ENCODE measurements at regions not wholly inside any gene's neighbourhood (a gene's known extent, or its start where the extent isn't known, plus 50 kb on each side); places are given as distances from the start of the nearest gene placed in this dataset.

DNA sequence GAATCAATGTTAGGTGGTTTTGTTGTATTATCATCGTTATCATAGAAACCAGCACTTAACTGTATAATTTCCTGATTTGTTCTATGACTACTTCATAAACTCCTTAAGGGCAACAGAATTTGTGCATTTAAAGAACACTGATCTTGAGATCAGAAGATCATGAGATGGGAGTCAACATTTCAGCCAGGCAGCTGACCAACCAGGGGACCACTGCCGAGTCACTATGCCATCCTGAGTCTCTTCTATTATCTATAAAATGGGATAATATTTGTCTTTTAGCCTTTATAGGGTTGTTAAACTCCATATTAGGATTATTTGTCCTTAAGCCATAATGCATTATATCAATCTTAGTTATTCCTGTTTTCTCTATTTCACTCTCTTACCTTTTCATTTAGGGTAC lies 261.7 kb downstream of the GPAM start:
- no peak overlapping the region for H3K27ac ChIP-seq
- H3K36me3 ChIP-seq (replicated peaks) = no peaks in the 10 kb centered on the region
- no peak for DNase-seq
- no peaks in the 10 kb centered on the region for H3K27me3 ChIP-seq (replicated peaks)
- TF ChIP-seq, protein P1, sequence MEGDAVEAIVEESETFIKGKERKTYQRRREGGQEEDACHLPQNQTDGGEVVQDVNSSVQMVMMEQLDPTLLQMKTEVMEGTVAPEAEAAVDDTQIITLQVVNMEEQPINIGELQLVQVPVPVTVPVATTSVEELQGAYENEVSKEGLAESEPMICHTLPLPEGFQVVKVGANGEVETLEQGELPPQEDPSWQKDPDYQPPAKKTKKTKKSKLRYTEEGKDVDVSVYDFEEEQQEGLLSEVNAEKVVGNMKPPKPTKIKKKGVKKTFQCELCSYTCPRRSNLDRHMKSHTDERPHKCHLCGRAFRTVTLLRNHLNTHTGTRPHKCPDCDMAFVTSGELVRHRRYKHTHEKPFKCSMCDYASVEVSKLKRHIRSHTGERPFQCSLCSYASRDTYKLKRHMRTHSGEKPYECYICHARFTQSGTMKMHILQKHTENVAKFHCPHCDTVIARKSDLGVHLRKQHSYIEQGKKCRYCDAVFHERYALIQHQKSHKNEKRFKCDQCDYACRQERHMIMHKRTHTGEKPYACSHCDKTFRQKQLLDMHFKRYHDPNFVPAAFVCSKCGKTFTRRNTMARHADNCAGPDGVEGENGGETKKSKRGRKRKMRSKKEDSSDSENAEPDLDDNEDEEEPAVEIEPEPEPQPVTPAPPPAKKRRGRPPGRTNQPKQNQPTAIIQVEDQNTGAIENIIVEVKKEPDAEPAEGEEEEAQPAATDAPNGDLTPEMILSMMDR (IDR thresholded peaks at IDR 0.05; ENCODE audit: low read depth, low read length, missing control alignments) = no peak
- H3K4me3 ChIP-seq (ENCODE audit: low read depth, low read length) = no peak overlapping the region
- in situ Hi-C loops (cut with HindIII; ENCODE audit: low pct_ligation_motif_present, low sequenced_read_pairs) = no loop called here

DNA sequence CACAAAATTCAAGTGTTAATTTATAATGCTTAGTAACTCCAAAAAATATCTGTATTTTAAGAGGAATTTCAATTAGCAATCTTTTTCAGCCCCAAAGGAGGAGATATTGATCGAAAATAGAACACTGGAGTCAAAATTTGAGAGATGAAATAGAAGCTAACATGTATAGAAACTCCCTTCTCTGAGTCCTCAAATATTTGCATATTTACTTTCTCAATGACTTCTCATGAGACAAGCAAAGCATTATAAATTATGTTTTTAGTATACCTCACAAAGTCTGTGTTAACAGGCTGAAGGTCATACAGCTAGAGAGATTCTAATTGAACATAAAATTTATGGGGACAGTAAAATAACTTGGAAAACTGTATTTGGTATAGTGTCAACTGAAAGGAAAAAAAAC lies 260.5 kb downstream of the GPAM start:
- in situ Hi-C loops (cut with HindIII; ENCODE audit: low pct_ligation_motif_present, low sequenced_read_pairs) = no loop called here
- Histone ChIP-seq H3K36me3 (replicated peaks) (no peaks in the 10 kb centered on the region), H3K27ac (no peak overlapping the region), H3K4me3 (ENCODE audit: low read depth, low read length) (no peak overlapping the region), H3K27me3 (replicated peaks) (no peaks in the 10 kb centered on the region)
- TF ChIP-seq, protein P1 (IDR thresholded peaks at IDR 0.05; ENCODE audit: low read depth, low read length, missing control alignments) = no peak
- DNase-seq = no peak

DNA sequence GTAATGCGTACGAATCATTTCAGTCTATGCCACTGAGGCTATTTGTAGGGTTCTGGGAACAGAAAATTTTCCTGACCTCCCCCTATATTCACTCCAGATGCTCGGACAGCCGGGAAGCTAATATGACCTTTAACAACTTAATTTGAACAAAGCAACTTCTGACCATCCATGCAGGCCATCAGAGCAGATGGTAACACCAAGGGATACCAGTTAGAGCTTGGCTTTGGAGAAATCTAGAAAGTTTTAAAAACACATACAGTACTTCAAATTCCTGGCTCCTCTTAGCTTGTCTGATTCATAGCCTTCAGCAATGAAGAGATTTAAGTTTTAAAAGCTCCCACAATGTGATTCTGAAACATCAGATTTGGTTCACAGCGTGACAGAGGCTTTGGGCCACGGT lies 257.3 kb downstream of the GPAM start:
- TF ChIP-seq, protein P1 (IDR thresholded peaks at IDR 0.05; ENCODE audit: low read depth, low read length, missing control alignments) = no peak
- in situ Hi-C loops (cut with HindIII; ENCODE audit: low pct_ligation_motif_present, low sequenced_read_pairs) = no loop called here

DNA sequence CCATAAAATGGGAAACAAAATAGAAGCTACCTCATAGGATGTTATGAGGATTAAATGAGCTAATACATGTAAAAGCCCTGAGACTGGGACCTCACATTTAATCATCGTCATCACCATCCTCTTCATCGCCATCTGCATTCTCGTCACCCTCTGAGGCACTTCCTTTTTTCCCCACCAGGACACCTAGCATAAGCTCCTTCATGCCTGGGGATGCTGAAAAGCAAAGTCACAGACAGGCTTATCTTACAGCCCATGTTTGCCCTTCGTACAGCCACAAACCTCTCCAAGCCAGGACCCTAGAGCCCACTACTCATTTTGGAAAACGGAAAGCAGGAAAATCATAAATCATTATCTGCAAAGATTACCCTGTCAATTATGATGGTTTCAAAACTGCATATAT lies 249.6 kb downstream of the GPAM start:
- in situ Hi-C loops (cut with HindIII; ENCODE audit: low pct_ligation_motif_present, low sequenced_read_pairs) = no loop called here
- Histone ChIP-seq H3K4me3 (ENCODE audit: low read depth, low read length) (no peak overlapping the region), H3K36me3 (replicated peaks) (no peaks in the 10 kb centered on the region), H3K27ac (no peak overlapping the region), H3K27me3 (replicated peaks) (no peaks in the 10 kb centered on the region)
- DNase-seq = no peak
- TF ChIP-seq, protein P1 (IDR thresholded peaks at IDR 0.05; ENCODE audit: low read depth, low read length, missing control alignments) = no peak

More for the DNA sequence above, 257.3 kb downstream of the GPAM start:
- H3K4me3 ChIP-seq (ENCODE audit: low read depth, low read length) = no peak overlapping the region
- H3K36me3 ChIP-seq (replicated peaks) = no peaks in the 10 kb centered on the region
- DNase-seq = no peak
- no peaks in the 10 kb centered on the region for H3K27me3 ChIP-seq (replicated peaks)
- no peak overlapping the region for H3K27ac ChIP-seq

DNA sequence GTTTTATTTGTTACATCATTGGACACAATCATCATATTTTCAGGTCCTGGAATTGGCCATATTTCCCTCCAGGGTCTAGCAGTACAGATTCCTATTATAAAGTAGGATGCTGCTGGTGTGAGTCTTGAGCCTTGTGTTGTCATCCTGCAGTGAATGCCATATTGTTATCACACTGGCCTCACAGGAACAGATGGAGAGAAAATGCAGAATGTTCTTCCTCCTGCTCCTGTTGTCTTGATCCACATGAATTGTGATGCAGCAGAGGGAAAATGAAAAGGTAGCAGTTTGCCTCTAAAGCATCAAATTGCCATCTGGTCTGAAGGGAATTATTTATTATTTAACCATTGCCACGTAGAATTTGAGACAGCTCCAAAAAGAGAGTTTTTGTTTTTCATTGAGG lies 248.6 kb downstream of the GPAM start:
- H3K36me3 ChIP-seq (replicated peaks) = no peaks in the 10 kb centered on the region
- no peaks in the 10 kb centered on the region for H3K27me3 ChIP-seq (replicated peaks)
- TF ChIP-seq, protein P1 (IDR thresholded peaks at IDR 0.05; ENCODE audit: low read depth, low read length, missing control alignments) = no peak
- H3K4me3 ChIP-seq (ENCODE audit: low read depth, low read length) = no peak overlapping the region
- H3K27ac ChIP-seq = no peak overlapping the region
- in situ Hi-C loops (cut with HindIII; ENCODE audit: low pct_ligation_motif_present, low sequenced_read_pairs) = no loop called here
- DNase-seq = no peak

DNA sequence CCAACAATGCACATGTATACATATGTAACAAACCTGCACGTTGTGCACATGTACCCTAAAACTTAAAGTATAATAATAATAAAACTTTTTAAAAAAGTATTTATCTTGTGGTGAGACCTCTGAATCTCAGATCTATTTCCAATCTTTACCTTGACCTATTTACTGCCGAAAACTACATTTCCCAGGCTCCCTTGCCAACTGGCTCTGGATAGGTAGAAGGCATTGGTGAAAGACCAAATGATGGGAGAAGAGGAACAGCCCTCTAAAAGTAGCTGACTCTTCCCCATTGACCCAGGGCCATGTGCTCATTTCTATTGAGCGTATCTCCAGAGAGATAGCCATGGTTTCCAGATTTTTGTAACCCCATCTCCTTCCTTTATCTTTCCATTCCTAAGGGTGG lies 247.4 kb downstream of the GPAM start:
- DNase-seq = no peak
- H3K27me3 ChIP-seq (replicated peaks) = no peaks in the 10 kb centered on the region
- H3K36me3 ChIP-seq (replicated peaks) = no peaks in the 10 kb centered on the region
- TF ChIP-seq, protein P1 (IDR thresholded peaks at IDR 0.05; ENCODE audit: low read depth, low read length, missing control alignments) = no peak
- in situ Hi-C loops (cut with HindIII; ENCODE audit: low pct_ligation_motif_present, low sequenced_read_pairs) = no loop called here
- H3K27ac ChIP-seq = no peak overlapping the region
- H3K4me3 ChIP-seq (ENCODE audit: low read depth, low read length) = no peak overlapping the region
